Right lobe of liver (tissue), 6 donors: ENCODE measurements at regions not wholly inside any gene's neighbourhood (a gene's known extent, or its start where the extent isn't known, plus 50 kb on each side); places are given as distances from the start of the nearest gene placed in this dataset.

ENCODE experiments used
- ATAC-seq, 4 donors: fragments of 200-7000 bp; cut with Tn5 transposase; one replicate each; pipeline ENCODE4 v1.9.1; 2020; ENCODE audit warnings: mild to moderate bottlenecking in 4 of 4, moderate library complexity in 4 of 4
- DNase-seq, 3 donors: peaks; one replicate each; pipeline ENCODE4 v3.0.0-alpha.2; 2020
- H3K27ac ChIP-seq, 3 donors: fragments of 200-600 bp; one replicate each; pipeline ENCODE4 v1.8.0; 2022
- H3K27me3 ChIP-seq, 2 donors: fragments of 200-600 bp; one replicate each; pipeline ENCODE4 v1.8.0; 2022
- H3K36me3 ChIP-seq, 4 donors: fragments of 200-600 bp; sonication (generic) in 1 of 4; one replicate each; pipeline versions ENCODE4 v1.5.1 to v1.8.0; 2017 to 2022; ENCODE audit warnings: control low read depth in 1 of 4
- H3K4me1 ChIP-seq, 4 donors: fragments of 200-600 bp; sonication (generic) in 1 of 4; one replicate each; pipeline versions ENCODE4 v1.5.1 to v1.8.0; 2017 to 2022; ENCODE audit warnings: control low read depth in 1 of 4
- H3K4me3 ChIP-seq, 3 donors: fragments of 200-600 bp; one replicate each; pipeline ENCODE4 v1.8.0; 2022
- H3K9me3 ChIP-seq, 4 donors: fragments of 200-600 bp; sonication (generic) in 1 of 4; one replicate each; pipeline versions ENCODE4 v1.5.1 to v1.8.0; 2017 to 2022; ENCODE audit warnings: control low read depth in 1 of 4
- CTCF ChIP-seq, 4 donors: fragments of 200-600 bp in 3 of 4; fragments of 450-650 bp in 1 of 4; IDR thresholded peaks; one replicate each; pipeline versions ENCODE4 v1.5.1 to v1.8.0; 2016 to 2022; ENCODE audit warnings: antibody characterized with exemption in 4 of 4, mild to moderate bottlenecking in 2 of 4
- POLR2A ChIP-seq: fragments of 450-650 bp; IDR thresholded peaks from one replicate; pipeline ENCODE4 v1.6.1; 2017; ENCODE audit warnings: antibody characterized with exemption, mild to moderate bottlenecking
- WGBS: methylation state at CpG from one replicate; pipeline ENCODE4 v1.1.6; 2018; ENCODE audit warnings: low coverage, low lambda C conversion rate; ENCODE audit not compliant: insufficient coverage; ENCODE audit errors: missing lambda C conversion rate; 5-methylcytosine and 5-hydroxymethylcytosine counted together
- intact Hi-C, 2 donors: fragments of 100-400 bp; cut with DNase I; formaldehyde crosslinking; loops; one replicate each; pipeline versions ENCODE4 v1.11.2 to v1.14.1; 2022
- donor health status: DM: no; HTN: yes; CAD: no.
- donor health status: DM: no; HTN: no; CAD: no.
- donor health status: DM: no; HTN: no; CAD: no.
- donor health status: DM: no; HTN: yes; CAD: no.
- donor health status: DM: no; HTN: yes; CAD: no.

DNA sequence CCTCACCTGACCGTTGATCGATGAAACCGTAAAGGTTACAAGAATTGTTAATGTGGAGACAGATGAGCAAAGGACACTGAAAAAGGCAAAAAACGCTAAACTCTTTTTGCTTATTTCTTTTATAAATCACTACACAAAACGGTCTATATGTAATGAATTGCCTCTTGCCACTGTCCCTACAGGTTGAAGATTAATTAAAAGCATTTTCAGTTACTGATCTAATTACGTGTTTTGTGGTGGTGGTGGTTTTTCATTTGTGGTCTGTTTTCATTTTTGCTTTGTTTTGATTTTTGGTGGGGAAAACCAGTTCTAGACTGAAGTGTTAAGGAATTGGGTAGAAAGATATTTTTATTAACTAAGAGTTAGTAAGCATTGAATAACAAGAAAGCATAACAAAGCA is 299.2 kb upstream of the LRRN1 start:
- H3K36me3 ChIP-seq, result no peaks in the 10 kb centered on the region
- intact Hi-C loops, result no loop called here
- no peaks in the 10 kb centered on the region for H3K27me3 ChIP-seq
- no peak for DNase-seq
- no peaks in the 10 kb centered on the region for H3K9me3 ChIP-seq
- no peak overlapping the region for H3K27ac ChIP-seq
- WGBS, result 61% methylated on average over 6 of the region's 6 CpGs
- no peak overlapping the region for H3K4me3 ChIP-seq
- TF ChIP-seq POLR2A, result no peak
- TF ChIP-seq CTCF (IDR thresholded peaks at IDR 0.05), result no peak
- no peak for ATAC-seq
- H3K4me1 ChIP-seq, result no peaks in the 10 kb centered on the region

- Histone ChIP-seq H3K4me1 (no peaks in the 10 kb centered on the region), H3K9me3 (no peaks in the 10 kb centered on the region), H3K27me3 (no peaks in the 10 kb centered on the region), H3K36me3 (no peaks in the 10 kb centered on the region), H3K4me3 (no peak overlapping the region), H3K27ac (no peak overlapping the region)
- ATAC-seq (no peak), DNase-seq (no peak)
- WGBS, result 48% methylated on average over 1 of the region's 1 CpG
- intact Hi-C loops, result no loop called here
- TF ChIP-seq CTCF (IDR thresholded peaks at IDR 0.05) (no peak), POLR2A (no peak)
These were observed 300.1 kb upstream of the LRRN1 start for GRCh38 chr3:3499012-3499562.

GRCh38 chr3:3495611-3496010 is 303.6 kb upstream of the LRRN1 start:
- TF ChIP-seq CTCF (IDR thresholded peaks at IDR 0.05), result no peak
- TF ChIP-seq POLR2A, result no peak
- no peaks in the 10 kb centered on the region for H3K9me3 ChIP-seq
- H3K4me1 ChIP-seq, result no peaks in the 10 kb centered on the region
- ATAC-seq (no peak), DNase-seq (no peak)
- intact Hi-C loops, result no loop called here
- H3K4me3 ChIP-seq, result no peak overlapping the region
- H3K36me3 ChIP-seq, result no peaks in the 10 kb centered on the region
- no peak overlapping the region for H3K27ac ChIP-seq
- no peaks in the 10 kb centered on the region for H3K27me3 ChIP-seq

- DNase-seq, result no peak
These were observed 297.2 kb upstream of the CRBN start for GRCh38 chr3:3476669-3477068.

More at GRCh38 chr3:3476669-3477068, 297.2 kb upstream of the CRBN start:
- H3K27ac ChIP-seq, result no peak overlapping the region
- H3K27me3 ChIP-seq, result no peaks in the 10 kb centered on the region
- H3K4me1 ChIP-seq, result no peaks in the 10 kb centered on the region
- intact Hi-C loops, result no loop called here
- no peaks in the 10 kb centered on the region for H3K36me3 ChIP-seq
- no peak overlapping the region for H3K4me3 ChIP-seq
- WGBS, result 50% methylated on average over 2 of the region's 2 CpGs
- no peak for ATAC-seq
- TF ChIP-seq POLR2A (no peak), CTCF (IDR thresholded peaks at IDR 0.05) (no peak)
- H3K9me3 ChIP-seq, result no peaks in the 10 kb centered on the region
